HCT116 (cell line): ENCODE measurements at regions not wholly inside any gene's neighbourhood (a gene's known extent, or its start where the extent isn't known, plus 50 kb on each side); places are given as distances from the start of the nearest gene placed in this dataset.

ENCODE experiments used
- ATAC-seq: fragments of 200-7000 bp; cut with Tn5 transposase; 2 replicates; pipeline ENCODE4 v1.9.1; 2020; ENCODE audit warnings: mild to moderate bottlenecking, moderate library complexity
- BruUV-seq: library from RNA; stranded (reverse); fragments of 400-500 nt; replicated peaks from 2 replicates; lab custom pipeline; 2021; lab: Mats Ljungman, UMichigan
- CTCF ChIA-PET: fragments of 300-600 bp; sonication (Branson Sonifier 250); formaldehyde crosslinking; loops from one replicate; lab custom pipeline; 2021; ENCODE audit warnings: antibody characterized with exemption; lab: Charles Lee
- POLR2A ChIA-PET: fragments of 300-600, 350-600 bp; sonication (Branson Sonifier 250); formaldehyde crosslinking; loops from one replicate; lab custom pipeline; 2021; ENCODE audit warnings: antibody characterized with exemption; lab: Charles Lee
- RAD21 ChIA-PET, 2 experiments: fragments of 300-600 bp; sonication (Branson Sonifier 250); formaldehyde crosslinking; loops; one replicate each; lab custom pipeline; 2023; ENCODE audit warnings: low total read pairs in 2 of 2; ENCODE audit not compliant: uncharacterized antibody in 2 of 2, unreplicated experiment in 2 of 2, low non-redundant PET in 1 of 2; lab: Charles Lee
- DNase-seq: peaks from one replicate; pipeline ENCODE4 v3.0.0-alpha.2; 2010; ENCODE audit warnings: low read depth, low spot score
- H2AFZ ChIP-seq: fragments of 200-600 bp; shearing (Covaris generic), sonication (generic); 2 replicates; pipeline ENCODE4 v1.6.1; 2017; ENCODE audit warnings: low read depth, mixed run types, mixed read lengths, antibody characterized with exemption, low read length; ENCODE audit not compliant: poor library complexity, severe bottlenecking
- H3K27ac ChIP-seq: 2 replicates; pipeline ENCODE4 v1.5.1; 2012; ENCODE audit warnings: low read depth, low read length
- H3K27me3 ChIP-seq: fragments of 200-600 bp; sonication (generic); 2 replicates; pipeline ENCODE4 v1.6.1; 2016; ENCODE audit warnings: mixed run types, low read length, mixed read lengths; ENCODE audit not compliant: insufficient read depth
- H3K36me3 ChIP-seq, 2 experiments: fragments of 200-500 bp in 1 of 2; fragments of 200-600 bp in 1 of 2; sonication (Bioruptor generic) in 1 of 2; sonication (generic) in 1 of 2; 2 replicates each; pipeline versions ENCODE4 v1.5.1 to v1.6.1; 2014 to 2016; ENCODE audit warnings: low read length in 2 of 2, inconsistent platforms in 1 of 2, mixed read lengths in 1 of 2, mixed run types in 1 of 2; ENCODE audit not compliant: insufficient read depth in 2 of 2, control insufficient read depth in 1 of 2
- H3K4me1 ChIP-seq, 2 experiments: fragments of 200-600 bp in 1 of 2; sonication (generic) in 1 of 2; 2 replicates each; pipeline versions ENCODE4 v1.5.1 to v1.6.1; 2012 to 2017; ENCODE audit warnings: low read length in 2 of 2, inconsistent platforms in 1 of 2, mild to moderate bottlenecking in 1 of 2, mixed read lengths in 1 of 2, mixed run types in 1 of 2, moderate library complexity in 1 of 2; ENCODE audit not compliant: insufficient read depth in 2 of 2, control insufficient read depth in 1 of 2
- H3K4me2 ChIP-seq: fragments of 200-600 bp; sonication (generic); 2 replicates; pipeline ENCODE4 v1.6.1; 2017; ENCODE audit warnings: mixed run types, low read length, mixed read lengths
- H3K4me3 ChIP-seq, 2 experiments: fragments of 200-600 bp in 1 of 2; sonication (generic) in 1 of 2; replicated peaks in 1 of 2; 2 replicates each; pipeline ENCODE4 v1.5.1; 2011 to 2016; ENCODE audit warnings: low read length in 2 of 2, control low read depth in 1 of 2, low read depth in 1 of 2, mild to moderate bottlenecking in 1 of 2, mixed read lengths in 1 of 2, mixed run types in 1 of 2
- H3K79me2 ChIP-seq: fragments of 200-600 bp; sonication (generic); 2 replicates; pipeline ENCODE4 v1.6.1; 2017; ENCODE audit warnings: mild to moderate bottlenecking, mixed run types, low read length, moderate library complexity, mixed read lengths; ENCODE audit not compliant: insufficient read depth
- H3K9ac ChIP-seq: fragments of 200-600 bp; sonication (generic); 2 replicates; pipeline ENCODE4 v1.6.1; 2016; ENCODE audit warnings: low read length, mixed read lengths
- H3K9me2 ChIP-seq: fragments of 200-600 bp; sonication (generic), shearing (Covaris generic); 2 replicates; pipeline ENCODE4 v1.6.1; 2017; ENCODE audit warnings: mixed run types, mild to moderate bottlenecking, moderate library complexity; ENCODE audit not compliant: insufficient read depth
- H3K9me3 ChIP-seq, 2 experiments: fragments of 200-500 bp in 1 of 2; fragments of 200-600 bp in 1 of 2; sonication (Bioruptor generic) in 1 of 2; sonication (generic) in 1 of 2; 2 replicates each; pipeline ENCODE4 v1.6.1; 2014 to 2017; ENCODE audit warnings: low read length in 2 of 2, mixed read lengths in 2 of 2, inconsistent platforms in 1 of 2, low read depth in 1 of 2, mild to moderate bottlenecking in 1 of 2, mixed run types in 1 of 2, moderate library complexity in 1 of 2; ENCODE audit not compliant: control insufficient read depth in 1 of 2, insufficient read depth in 1 of 2
- H4K20me1 ChIP-seq: fragments of 200-600 bp; sonication (generic), shearing (Covaris generic); 2 replicates; pipeline ENCODE4 v1.6.1; 2017; ENCODE audit warnings: mixed run types, mild to moderate bottlenecking, moderate library complexity; ENCODE audit not compliant: insufficient read depth
- ELF1 ChIP-seq: IDR thresholded peaks from 2 replicates; pipeline ENCODE4 v1.6.1; 2012; ENCODE audit warnings: low read depth, borderline replicate concordance
- EZH2phosphoT487 ChIP-seq: fragments of 200-600 bp; IDR thresholded peaks from 2 replicates; pipeline ENCODE4 v1.6.1; 2018; ENCODE audit warnings: antibody characterized with exemption, borderline replicate concordance
- FOSL1 ChIP-seq: IDR thresholded peaks from 2 replicates; pipeline ENCODE4 v1.6.1; 2012; ENCODE audit warnings: low read depth
- JUND ChIP-seq: IDR thresholded peaks from 2 replicates; pipeline ENCODE4 v1.6.1; 2012
- POLR2A ChIP-seq: IDR thresholded peaks from 2 replicates; pipeline ENCODE4 v1.7.0; 2011; ENCODE audit warnings: borderline replicate concordance; ENCODE audit not compliant: insufficient read depth, insufficient read length; ENCODE audit errors: extremely low read depth
- RAD21 ChIP-seq: IDR thresholded peaks from 2 replicates; pipeline ENCODE4 v1.6.1; 2012; ENCODE audit warnings: low read depth, mild to moderate bottlenecking
- SIN3A ChIP-seq: IDR thresholded peaks from 2 replicates; pipeline ENCODE4 v1.6.1; 2012; ENCODE audit warnings: low read depth
- SP1 ChIP-seq: IDR thresholded peaks from 2 replicates; pipeline ENCODE4 v1.6.1; 2012; ENCODE audit warnings: low read depth
- ZFX ChIP-seq: fragments of 450-650 bp; IDR thresholded peaks from 2 replicates; pipeline ENCODE4 v1.6.1; 2017
- intact Hi-C: fragments of 100-400 bp; cut with micrococcal nuclease; formaldehyde crosslinking; loops from 2 replicates; pipeline ENCODE4 v1.10.0; 2022
- TF ChIP-seq, protein P1 (sequence below): IDR thresholded peaks from 2 replicates; pipeline ENCODE4 v1.6.1; 2012
- TF ChIP-seq, protein P2 (sequence below): IDR thresholded peaks from 2 replicates; pipeline ENCODE4 v1.6.1; 2012; ENCODE audit warnings: low read depth
- TF ChIP-seq, protein P3 (sequence below): IDR thresholded peaks from 2 replicates; pipeline ENCODE4 v1.6.1; 2012

DNA sequence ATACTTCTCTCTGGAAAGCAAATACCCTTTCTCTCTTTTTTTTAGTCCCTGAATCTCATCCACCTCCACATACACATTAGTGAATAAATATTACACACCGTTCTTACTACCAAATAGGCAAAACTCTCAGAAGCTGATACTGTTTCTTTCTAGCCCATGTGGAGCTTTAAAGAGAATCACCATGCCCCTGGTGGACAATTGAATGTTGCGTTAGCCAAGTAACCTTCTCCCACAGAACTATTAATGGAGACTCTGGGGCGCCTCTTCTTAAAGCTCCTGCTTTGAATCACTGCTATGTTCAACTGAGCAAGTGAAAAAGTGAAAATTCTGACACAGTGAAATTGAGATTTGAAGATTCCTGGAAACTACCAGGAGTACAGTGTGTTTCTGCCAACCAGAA is 522.8 kb upstream of the CDH7 start:
- Histone ChIP-seq H3K9me3 (peaks cover 4% of the 10 kb centered on the region in 2 experiments; a peak in 2 of 4 replicates), H4K20me1 (no peaks in the 10 kb centered on the region), H3K4me2 (no peak overlapping the region), H3K9me2 (no peaks in the 10 kb centered on the region), H3K27me3 (no peaks in the 10 kb centered on the region), H2AFZ (no peak overlapping the region), H3K4me3 (no peak overlapping the region), H3K27ac (no peak overlapping the region), H3K79me2 (no peaks in the 10 kb centered on the region), H3K36me3 (no peaks in the 10 kb centered on the region), H3K4me1 (no peaks in the 10 kb centered on the region), H3K9ac (no peak overlapping the region)
- TF ChIP-seq POLR2A (no peak), ZFX (no peak), ELF1 (no peak), FOSL1 (no peak), SP1 (no peak), EZH2phosphoT487 (no peak), RAD21 (no peak), JUND (no peak), SIN3A (no peak)
- TF ChIP-seq, protein P1, sequence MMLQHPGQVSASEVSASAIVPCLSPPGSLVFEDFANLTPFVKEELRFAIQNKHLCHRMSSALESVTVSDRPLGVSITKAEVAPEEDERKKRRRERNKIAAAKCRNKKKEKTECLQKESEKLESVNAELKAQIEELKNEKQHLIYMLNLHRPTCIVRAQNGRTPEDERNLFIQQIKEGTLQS, result no peak
- TF ChIP-seq, protein P2, sequence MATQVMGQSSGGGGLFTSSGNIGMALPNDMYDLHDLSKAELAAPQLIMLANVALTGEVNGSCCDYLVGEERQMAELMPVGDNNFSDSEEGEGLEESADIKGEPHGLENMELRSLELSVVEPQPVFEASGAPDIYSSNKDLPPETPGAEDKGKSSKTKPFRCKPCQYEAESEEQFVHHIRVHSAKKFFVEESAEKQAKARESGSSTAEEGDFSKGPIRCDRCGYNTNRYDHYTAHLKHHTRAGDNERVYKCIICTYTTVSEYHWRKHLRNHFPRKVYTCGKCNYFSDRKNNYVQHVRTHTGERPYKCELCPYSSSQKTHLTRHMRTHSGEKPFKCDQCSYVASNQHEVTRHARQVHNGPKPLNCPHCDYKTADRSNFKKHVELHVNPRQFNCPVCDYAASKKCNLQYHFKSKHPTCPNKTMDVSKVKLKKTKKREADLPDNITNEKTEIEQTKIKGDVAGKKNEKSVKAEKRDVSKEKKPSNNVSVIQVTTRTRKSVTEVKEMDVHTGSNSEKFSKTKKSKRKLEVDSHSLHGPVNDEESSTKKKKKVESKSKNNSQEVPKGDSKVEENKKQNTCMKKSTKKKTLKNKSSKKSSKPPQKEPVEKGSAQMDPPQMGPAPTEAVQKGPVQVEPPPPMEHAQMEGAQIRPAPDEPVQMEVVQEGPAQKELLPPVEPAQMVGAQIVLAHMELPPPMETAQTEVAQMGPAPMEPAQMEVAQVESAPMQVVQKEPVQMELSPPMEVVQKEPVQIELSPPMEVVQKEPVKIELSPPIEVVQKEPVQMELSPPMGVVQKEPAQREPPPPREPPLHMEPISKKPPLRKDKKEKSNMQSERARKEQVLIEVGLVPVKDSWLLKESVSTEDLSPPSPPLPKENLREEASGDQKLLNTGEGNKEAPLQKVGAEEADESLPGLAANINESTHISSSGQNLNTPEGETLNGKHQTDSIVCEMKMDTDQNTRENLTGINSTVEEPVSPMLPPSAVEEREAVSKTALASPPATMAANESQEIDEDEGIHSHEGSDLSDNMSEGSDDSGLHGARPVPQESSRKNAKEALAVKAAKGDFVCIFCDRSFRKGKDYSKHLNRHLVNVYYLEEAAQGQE, result no peak
- TF ChIP-seq, protein P3, sequence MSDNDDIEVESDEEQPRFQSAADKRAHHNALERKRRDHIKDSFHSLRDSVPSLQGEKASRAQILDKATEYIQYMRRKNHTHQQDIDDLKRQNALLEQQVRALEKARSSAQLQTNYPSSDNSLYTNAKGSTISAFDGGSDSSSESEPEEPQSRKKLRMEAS, result no peak
- ATAC-seq (no peak), DNase-seq (no peak)
- POLR2A ChIA-PET, result no interaction called here
- RAD21 ChIA-PET, result no interaction called here
- intact Hi-C loops, result no loop called here
- BruUV-seq, result no TSS peak
- CTCF ChIA-PET, result no interaction called here
